ENCODE measurements at regions not wholly inside any gene's neighbourhood (a gene's known extent, or its start where the extent isn't known, plus 50 kb on each side); places are given as distances from the start of the nearest gene placed in this dataset.
A peak's percentile ranks its signal among the peaks of the same experiment; 100 is the strongest.
"Not testable (repeated sequence)": the region's sequence is repeated elsewhere in the genome, so short reads cannot be mapped to it uniquely, and the experiment has no call there.

DNA sequence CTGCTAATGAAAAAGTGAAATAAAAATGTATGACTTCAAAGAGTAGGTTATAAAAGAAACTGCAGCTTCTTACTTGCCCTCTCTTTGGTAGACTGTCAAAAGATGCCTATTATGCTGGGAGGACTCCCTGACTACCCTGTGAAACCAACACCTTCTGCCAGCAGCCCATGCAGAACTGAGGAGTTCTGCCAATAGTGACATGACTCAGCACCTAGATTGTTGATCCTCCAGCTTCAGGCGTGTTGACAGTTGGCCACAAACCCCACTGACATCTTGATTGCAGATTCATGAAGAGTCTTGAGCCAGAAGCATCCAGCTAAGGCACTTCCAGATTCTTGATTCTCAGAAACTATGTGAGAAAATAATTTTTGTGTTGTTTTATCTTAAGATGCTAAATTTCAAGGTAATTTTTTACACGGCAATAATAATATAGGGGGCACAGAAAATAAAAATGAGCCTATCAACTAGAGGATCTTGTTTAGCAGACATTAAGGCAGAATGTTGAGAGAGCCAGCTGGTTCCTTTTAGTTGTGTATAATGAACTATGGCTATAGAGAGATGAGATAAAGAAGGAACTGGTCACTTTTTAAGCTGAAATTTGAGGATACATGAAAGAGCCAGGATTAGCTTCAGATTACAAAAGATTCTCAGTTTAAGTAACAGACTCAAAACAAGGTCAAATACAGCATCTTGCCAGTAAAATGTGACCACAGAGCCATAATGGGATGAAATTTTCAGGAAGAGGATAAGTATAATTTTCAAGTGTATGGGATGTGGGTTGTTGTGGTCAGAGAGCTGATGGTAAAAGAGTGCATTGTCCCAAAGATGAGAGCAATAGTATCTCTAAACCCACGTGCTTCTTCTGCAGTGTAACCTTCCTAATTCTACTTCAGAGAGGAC is 588.7 kb upstream of the CBLB start:
- peak; percentile 94 for DNase-seq (ENCODE audit: low read depth)

DNA sequence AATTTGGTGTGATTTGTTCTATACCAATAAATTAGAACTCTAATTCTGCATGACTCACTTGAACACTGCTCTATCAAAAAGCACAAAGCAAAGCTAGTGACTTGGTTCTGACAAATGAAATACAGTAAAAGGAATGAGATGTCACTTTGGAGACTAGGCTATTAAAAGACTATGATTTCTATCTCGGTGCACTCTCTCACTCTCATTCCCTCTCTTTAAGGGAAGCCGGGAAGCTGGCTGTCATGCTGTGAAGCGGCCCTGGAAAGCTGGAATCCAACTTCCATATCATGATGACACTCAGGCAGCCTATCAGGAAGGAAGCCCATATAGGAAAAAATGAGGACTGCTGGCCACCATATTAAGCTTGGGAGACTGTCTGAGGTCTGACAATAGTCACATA is 590.1 kb upstream of the CBLB start:
- DNase-seq (ENCODE audit: low read depth), result no peak

DNA sequence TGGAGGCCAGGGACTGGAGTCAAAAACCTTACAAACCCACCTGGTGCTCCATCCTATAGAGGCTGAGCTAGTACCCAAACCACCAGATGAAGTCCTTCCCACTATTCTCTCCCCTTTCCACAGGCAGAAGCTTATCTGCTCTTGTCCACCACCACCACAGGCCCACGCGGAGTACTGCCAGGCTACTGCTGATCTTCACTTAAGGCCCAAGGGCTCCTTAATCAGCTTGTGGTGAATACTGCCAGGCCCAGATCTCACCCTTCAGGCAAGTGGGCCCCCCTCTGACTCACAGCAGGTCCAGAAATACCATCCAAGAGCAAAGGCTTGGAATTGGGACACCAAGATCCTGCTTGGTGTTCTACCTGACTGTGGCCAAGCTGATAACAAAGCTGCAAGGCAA is 598.1 kb upstream of the CBLB start:
- DNase-seq (ENCODE audit: low read depth), result no peak

DNA sequence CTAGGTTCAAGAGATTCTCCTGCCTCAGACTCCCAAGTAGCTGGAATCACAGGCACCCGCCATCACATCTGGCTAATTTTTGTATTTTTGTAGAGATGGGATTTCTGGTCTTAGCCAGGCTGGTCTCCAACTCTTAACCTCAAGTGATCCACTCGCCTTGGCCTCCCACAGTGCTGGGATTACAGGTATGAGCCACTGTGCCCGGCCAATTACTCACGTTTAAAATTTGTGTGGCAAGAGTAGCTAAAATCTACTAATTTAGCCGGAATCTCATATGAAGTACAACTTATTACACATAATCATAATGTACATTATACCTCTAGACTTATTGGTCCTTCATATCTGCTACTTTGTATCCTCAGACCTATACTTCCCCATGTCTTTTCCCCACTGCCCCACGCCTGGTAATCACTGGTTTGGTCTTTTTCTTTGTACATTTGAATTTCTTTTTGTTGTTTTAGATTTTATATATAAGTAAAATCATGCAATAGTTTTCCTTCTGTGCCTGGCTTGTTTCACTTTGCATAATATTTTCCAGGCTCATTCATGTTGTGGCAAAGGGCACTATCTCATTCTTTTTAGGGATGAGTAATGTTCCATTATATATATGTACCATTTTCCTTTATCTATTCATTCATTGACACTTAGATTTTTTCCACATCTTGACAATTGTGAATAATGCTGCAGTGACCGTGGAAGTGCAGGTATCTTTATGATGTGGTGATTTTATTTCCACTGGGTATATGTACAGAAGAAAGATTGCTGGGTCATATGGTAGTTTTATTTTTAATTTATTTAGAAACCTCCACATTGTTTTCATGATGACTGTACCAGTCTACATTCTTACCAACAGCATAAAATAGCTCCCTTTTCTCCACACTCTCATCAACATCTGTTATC is 605.0 kb upstream of the CBLB start:
- no peak for DNase-seq (ENCODE audit: low read depth)

DNA sequence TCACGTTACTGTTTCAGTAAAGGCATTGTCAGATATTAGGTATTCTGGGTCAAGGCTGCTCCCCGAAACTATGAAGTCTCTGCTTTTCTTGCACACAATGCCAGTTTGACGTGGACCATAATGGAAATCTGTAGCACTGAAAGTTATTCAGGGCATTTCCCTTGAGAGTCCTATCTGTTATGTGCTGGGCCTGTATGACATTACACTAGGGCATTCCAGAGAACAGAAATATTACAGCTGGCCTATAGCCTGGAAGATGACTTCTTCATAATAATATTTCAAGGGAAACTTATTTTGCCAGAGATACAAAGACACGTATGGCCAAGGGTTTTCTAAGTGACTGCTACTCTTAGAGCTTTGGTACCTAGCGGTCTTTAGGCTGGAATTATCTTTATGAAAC is 613.6 kb upstream of the CBLB start:
- DNase-seq (ENCODE audit: low read depth), result peak; percentile 2

GRCh38 chr3:106485217-106485616 is 616.4 kb upstream of the CBLB start:
- peak; percentile 3 for DNase-seq (ENCODE audit: low read depth)

DNA sequence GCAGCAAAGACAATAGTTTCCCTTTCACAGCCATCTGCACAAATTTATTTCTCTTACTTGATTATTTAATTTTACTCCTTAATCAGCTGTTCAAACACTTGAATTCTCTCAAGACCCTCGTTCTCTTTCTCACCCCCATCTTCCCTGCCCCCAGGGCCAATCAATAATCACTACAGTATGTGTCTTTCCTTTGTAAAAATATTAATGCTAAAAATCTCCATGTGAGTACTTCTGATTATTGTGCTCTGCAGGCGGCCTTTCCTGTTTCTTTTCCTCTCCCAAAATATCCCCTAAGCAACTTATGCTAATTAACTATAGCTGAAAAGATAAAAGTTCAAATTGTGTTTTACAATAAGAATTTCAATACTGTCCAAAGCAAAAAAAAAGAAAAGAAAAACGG is 617.0 kb upstream of the CBLB start:
- DNase-seq (ENCODE audit: low read depth), result no peak

DNA sequence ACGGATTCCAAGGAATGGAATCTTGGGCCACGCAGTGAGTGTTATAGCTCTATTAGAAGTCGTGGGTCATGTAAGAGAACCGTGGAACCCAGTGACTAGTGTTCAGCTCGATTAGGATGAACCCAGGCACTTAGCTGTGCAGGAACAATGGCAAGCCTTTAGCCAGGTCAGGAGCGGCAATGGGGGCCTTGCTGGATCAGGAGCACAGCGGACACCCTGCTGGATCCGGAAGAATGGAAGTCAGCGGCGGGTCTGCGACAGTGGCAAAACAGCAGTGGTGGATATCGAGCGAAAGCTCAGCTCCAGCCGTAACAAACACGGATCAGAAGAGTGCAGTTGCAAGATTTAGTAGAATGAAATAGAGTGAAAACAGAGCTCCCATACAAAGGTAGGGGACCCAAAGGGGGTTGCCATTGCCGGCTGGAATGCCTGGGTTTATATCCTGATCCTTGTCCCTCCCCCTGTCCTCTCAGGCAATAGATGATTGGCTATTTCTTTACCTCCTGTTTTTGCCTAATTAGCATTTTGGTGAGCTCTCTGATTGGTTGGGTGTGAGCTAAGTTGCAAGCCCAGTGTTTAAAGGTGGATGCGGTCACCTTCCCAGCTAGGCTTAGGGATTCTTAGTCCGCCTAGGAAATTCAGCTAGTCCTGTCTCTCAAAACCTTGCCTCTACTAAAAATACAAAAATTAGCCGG is 618.3 kb upstream of the CBLB start:
- not testable (repeated sequence) for DNase-seq (ENCODE audit: low read depth)

DNA sequence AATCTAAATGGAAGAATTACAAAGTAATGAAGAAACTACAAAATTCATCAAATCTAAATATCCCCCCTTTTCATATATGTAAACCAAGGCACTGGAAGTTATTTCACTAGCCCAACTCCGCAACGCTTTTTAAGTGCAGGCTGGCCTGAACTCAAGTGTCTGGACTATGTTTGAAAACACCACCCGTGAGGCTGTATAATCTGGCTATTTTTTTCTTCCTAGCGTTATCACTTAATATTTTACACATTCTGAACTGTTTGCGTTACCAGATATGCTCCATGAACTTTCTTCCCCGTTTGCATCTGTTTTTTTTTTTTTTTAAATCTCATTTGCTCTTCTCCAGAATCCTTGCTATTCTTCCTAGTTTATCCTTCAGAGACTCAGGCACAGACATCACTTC is 619.5 kb upstream of the CBLB start:
- DNase-seq (ENCODE audit: low read depth), result no peak

- no peak for DNase-seq (ENCODE audit: low read depth)
Measured at GRCh38 chr3:106491796-106492195, 623.0 kb upstream of the CBLB start.

- DNase-seq (ENCODE audit: low read depth), result no peak
Measured at GRCh38 chr3:106508331-106508893, 639.6 kb upstream of the CBLB start.

- DNase-seq (ENCODE audit: low read depth), result peak; percentile 44
Measured at GRCh38 chr3:106510206-106510605, 641.4 kb upstream of the CBLB start.

DNA sequence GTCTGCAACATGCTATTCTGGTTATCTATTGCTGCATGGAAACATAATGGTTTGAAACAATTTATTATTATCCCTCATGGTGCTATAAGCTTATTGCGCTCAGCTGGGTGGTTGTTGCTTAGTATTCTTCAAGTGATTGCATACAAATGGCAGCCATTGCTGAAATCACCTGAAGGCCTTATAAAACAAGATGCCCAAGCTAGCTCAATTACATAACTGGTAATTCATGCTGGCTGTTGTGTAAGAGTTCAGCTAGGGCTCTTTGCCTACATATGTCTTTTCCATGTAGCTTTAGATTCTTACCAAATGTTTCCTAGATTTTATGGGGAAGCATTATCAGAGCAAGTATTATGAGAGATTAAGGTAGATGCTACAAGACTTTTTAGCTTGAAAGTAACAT is 644.0 kb upstream of the CBLB start:
- no peak for DNase-seq (ENCODE audit: low read depth)

- no peak for DNase-seq (ENCODE audit: low read depth)
Measured at GRCh38 chr3:106514431-106514830, 645.6 kb upstream of the CBLB start.

DNA sequence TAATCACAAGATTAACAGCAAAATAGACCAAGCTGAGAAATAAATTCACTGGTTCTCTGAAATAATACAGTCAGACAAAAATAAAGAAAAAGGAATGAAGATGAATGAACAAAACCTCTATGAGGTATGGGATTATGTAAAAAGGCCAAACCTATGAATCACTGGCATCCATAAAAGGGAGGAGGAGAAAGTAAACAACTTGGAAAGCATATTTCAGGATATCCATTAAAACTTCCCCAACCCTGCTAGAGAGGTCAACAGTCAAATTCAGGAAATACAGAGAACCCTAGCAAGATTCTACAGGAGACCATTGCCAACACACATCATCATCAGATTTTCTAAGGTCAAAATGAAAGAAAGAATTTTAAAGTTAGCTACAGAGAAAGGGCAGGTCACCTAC is 649.7 kb upstream of the CBLB start:
- DNase-seq (ENCODE audit: low read depth), result peak; percentile 28

DNA sequence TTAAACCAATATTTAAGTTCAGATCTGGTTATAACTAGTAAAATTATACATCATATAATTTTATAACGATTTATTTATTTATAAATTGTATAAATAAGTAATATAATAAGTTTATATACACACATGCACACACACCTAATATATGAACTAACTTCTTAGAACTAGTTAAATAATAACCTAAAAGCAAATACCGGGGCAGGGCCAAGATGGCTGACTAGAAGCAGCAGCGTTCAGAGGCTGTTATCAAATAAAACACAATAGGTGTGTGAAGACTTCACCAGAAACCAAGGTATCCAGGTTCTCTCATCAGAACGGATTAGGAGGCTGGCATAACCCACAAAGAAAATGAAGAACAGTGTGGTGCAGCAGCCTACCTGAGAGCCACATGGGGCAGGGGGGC is 653.6 kb upstream of the CBLB start:
- no peak for DNase-seq (ENCODE audit: low read depth)

DNA sequence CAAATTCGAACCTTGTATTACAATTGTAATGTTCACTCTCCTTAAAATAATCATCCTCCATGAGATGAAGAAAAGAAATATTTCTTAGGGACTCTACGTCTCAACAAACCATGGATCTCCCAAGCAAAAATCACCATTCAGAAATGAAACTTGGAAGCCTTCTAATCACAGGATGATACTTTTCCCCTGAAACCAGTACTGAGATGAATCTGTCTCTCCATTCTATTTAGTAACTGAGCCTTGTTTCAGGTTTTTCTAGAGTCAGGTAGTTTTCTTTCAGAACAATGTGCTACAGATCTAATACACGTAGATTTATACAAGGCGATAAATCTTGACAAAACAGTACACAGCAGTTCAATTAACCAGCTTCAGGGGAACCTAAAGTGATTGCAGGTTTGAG is 660.1 kb upstream of the CBLB start:
- no peak for DNase-seq (ENCODE audit: low read depth)

- DNase-seq (ENCODE audit: low read depth), result no peak
Measured at GRCh38 chr3:106529738-106530137, 660.9 kb upstream of the CBLB start.

DNA sequence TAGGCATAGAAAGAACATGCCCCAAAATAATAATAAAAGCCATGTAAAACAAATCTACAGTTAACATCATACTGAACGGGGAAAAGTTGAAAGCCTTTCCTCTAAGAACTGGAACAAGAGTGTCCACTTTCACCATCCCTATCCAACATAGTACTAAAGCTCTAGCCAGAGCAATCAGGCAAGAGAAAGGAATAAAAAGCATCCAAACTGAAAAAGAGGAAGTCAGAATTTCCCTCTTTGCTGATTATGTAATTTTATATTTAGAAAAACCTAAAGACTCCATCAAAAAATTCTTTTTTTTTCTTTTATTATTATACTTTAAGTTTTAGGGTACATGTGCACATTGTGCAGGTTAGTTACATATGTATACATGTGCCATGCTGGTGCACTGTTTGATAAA is 661.6 kb upstream of the CBLB start:
- DNase-seq (ENCODE audit: low read depth), result no peak

DNA sequence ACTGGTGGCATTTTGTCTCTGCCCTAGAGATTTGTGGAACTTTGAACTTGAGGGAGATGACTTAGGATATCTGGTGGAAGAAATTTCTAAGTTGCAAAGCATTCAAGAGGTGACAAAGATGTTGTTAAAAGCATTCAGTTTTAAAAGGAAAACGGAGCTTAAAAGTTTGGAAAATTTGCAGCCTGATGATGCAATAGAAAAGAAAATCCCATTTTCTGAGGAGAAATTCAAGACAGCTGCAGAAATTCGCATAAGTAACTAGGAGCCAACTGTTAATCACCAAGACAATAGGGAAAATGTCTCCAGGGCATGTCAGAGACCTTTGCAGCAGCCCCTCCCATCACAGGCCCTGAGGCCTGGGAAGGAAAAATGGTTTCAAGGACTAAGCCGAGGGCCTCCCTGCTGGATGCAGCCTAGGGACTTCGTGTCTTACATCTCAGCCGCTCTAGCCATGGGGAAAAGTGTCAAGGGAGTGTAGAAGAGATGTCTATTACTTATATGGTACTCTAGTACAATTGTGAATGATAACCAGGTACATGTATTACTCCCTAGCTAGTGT is 663.0 kb upstream of the CBLB start:
- DNase-seq (ENCODE audit: low read depth), result not testable (repeated sequence)

GRCh38 chr3:106533093-106533787 is 664.4 kb upstream of the CBLB start:
- peak; percentile 51 for DNase-seq (ENCODE audit: low read depth)
